Thoracic aorta (tissue), 2 donors: ENCODE measurements at regions not wholly inside any gene's neighbourhood (a gene's known extent, or its start where the extent isn't known, plus 50 kb on each side); places are given as distances from the start of the nearest gene placed in this dataset.

Experiments
- ATAC-seq: fragments of 150-250 bp; one replicate; pipeline ENCODE4 v1.8.0; 2017; ENCODE audit warnings: low read depth; ENCODE audit not compliant: insufficient number of reproducible peaks, low FRiP score
- DNase-seq: peaks from one replicate; pipeline ENCODE4 v3.0.0-alpha.2; 2020; ENCODE audit warnings: low spot score
- H3K27ac ChIP-seq, 2 donors: fragments of 200-600 bp; sonication (generic); 1 replicate in 1 of 2; 2 replicates in 1 of 2; pipeline ENCODE4 v1.5.1; 2016; ENCODE audit warnings: mild to moderate bottlenecking in 2 of 2, moderate library complexity in 2 of 2
- H3K27me3 ChIP-seq: fragments of 200-600 bp; sonication (generic); replicated peaks from 2 replicates; pipeline ENCODE4 v1.6.0; 2016; ENCODE audit warnings: mild to moderate bottlenecking; ENCODE audit not compliant: insufficient read depth
- H3K36me3 ChIP-seq: fragments of 200-600 bp; sonication (generic); one replicate; pipeline ENCODE4 v1.5.1; 2016
- H3K4me1 ChIP-seq, 2 donors: fragments of 200-600 bp; sonication (generic); 1 replicate in 1 of 2; 2 replicates in 1 of 2; pipeline versions ENCODE4 v1.5.1 to v1.6.0; 2016; ENCODE audit warnings: low read depth in 2 of 2, mild to moderate bottlenecking in 1 of 2; ENCODE audit not compliant: control insufficient read depth in 1 of 2
- H3K4me3 ChIP-seq: fragments of 200-600 bp; sonication (generic); 2 replicates; pipeline ENCODE4 v1.5.1; 2016; ENCODE audit warnings: mild to moderate bottlenecking
- H3K9me3 ChIP-seq: fragments of 200-600 bp; sonication (generic); 2 replicates; pipeline ENCODE4 v1.5.1; 2016
- TF ChIP-seq, protein P1 (sequence below): fragments of 200-600 bp; sonication (generic); IDR thresholded peaks from one replicate; pipeline ENCODE4 v1.5.1; 2019; ENCODE audit warnings: antibody characterized with exemption

DNA sequence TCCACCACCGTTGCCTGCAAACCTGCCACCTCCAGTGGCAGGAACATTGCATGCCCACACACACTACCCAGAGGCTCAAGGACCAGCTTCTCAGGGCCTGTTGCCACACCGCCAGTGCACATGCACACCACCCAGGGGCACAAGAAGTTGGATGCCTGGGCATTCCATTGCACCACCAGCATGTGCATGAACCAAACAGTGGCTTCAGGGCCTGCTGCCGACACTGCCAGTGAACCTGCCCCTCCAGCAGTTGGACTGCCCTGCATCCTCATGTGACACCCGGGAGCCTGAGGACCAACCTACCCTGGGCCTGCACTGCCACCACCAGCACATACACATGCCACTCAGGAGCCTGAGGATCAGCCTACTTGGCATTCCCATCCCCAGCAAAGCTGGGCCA lies 303.7 kb downstream of the KCNJ2 start:
- ATAC-seq (no peak), DNase-seq (no peak)
- Histone ChIP-seq H3K27me3 (no peaks in the 10 kb centered on the region), H3K36me3 (no peaks in the 10 kb centered on the region), H3K4me3 (no peak overlapping the region), H3K9me3 (no peaks in the 10 kb centered on the region), H3K27ac (no peak overlapping the region), H3K4me1 (no peaks in the 10 kb centered on the region)
- TF ChIP-seq, protein P1, sequence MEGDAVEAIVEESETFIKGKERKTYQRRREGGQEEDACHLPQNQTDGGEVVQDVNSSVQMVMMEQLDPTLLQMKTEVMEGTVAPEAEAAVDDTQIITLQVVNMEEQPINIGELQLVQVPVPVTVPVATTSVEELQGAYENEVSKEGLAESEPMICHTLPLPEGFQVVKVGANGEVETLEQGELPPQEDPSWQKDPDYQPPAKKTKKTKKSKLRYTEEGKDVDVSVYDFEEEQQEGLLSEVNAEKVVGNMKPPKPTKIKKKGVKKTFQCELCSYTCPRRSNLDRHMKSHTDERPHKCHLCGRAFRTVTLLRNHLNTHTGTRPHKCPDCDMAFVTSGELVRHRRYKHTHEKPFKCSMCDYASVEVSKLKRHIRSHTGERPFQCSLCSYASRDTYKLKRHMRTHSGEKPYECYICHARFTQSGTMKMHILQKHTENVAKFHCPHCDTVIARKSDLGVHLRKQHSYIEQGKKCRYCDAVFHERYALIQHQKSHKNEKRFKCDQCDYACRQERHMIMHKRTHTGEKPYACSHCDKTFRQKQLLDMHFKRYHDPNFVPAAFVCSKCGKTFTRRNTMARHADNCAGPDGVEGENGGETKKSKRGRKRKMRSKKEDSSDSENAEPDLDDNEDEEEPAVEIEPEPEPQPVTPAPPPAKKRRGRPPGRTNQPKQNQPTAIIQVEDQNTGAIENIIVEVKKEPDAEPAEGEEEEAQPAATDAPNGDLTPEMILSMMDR: no peak

DNA sequence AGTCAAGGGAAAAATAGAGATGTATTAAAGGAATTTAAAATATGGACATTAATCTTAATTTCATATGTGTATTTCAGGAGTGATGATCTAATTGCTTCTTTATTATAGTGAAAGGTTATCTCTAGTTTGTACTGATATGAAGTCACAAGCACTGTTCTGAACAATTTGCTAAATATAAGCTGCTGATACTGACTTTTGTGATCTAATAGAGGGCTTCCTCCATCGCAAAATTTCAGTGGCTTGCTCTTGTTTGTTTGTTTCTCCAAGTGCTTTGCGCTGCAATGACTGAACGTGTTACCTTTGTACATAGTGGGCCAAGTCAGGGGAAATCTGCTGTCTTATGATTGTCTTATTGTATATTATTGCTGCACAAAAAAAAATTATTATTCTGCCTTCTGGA lies 307.0 kb downstream of the KCNJ2 start:
- Histone ChIP-seq H3K9me3 (no peaks in the 10 kb centered on the region), H3K36me3 (no peaks in the 10 kb centered on the region), H3K27ac (no peak overlapping the region), H3K4me1 (no peaks in the 10 kb centered on the region), H3K4me3 (no peak overlapping the region), H3K27me3 (no peaks in the 10 kb centered on the region)
- no peak for DNase-seq
- ATAC-seq: no peak
- TF ChIP-seq, protein P1: no peak

DNA sequence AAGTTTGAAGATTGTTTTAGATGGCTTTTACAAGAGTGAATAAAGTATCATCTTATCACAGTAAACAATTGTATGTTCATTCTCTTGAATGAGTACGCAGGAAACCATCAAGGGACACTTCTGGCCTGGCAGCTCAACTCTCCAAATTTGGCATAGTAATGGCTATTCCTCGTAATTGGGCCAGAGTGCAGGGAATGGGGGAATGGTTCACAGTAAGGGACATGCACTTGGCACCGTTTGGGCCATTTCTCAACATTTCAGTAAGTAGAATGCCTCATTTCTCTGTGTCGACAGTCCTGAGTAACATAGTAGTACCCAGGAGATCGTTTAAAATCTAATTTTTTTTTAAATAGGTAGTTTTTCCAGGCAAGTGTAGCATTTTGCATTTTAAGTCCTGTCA lies 309.6 kb downstream of the KCNJ2 start:
- no peaks in the 10 kb centered on the region for H3K27me3 ChIP-seq
- no peaks in the 10 kb centered on the region for H3K36me3 ChIP-seq
- no peaks in the 10 kb centered on the region for H3K4me1 ChIP-seq
- no peak overlapping the region for H3K4me3 ChIP-seq
- no peaks in the 10 kb centered on the region for H3K9me3 ChIP-seq
- TF ChIP-seq, protein P1: no peak
- ATAC-seq (no peak), DNase-seq (no peak)
- no peak overlapping the region for H3K27ac ChIP-seq

DNA sequence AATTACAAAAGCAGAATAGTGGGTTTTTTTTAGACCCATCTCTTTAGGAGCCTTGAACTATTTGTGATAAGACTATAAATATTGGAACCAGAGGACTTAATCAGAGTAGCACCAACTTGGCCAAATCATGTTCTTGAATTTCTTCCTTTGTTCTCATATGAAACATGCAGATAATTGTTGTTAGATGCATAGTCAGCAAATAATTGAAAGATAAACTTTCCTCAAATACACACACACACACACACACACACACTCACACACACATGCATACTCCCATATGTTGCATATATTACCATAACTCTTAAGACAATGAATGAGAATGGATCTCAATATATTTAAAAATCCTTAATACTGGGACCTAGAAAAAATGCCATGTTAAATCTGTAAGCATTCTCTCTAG lies 310.4 kb downstream of the KCNJ2 start:
- no peaks in the 10 kb centered on the region for H3K9me3 ChIP-seq
- TF ChIP-seq, protein P1: no peak
- H3K4me3 ChIP-seq: no peak overlapping the region
- ATAC-seq: no peak
- DNase-seq: no peak
- no peaks in the 10 kb centered on the region for H3K36me3 ChIP-seq
- H3K4me1 ChIP-seq: no peaks in the 10 kb centered on the region
- H3K27ac ChIP-seq: no peak overlapping the region
- no peaks in the 10 kb centered on the region for H3K27me3 ChIP-seq

DNA sequence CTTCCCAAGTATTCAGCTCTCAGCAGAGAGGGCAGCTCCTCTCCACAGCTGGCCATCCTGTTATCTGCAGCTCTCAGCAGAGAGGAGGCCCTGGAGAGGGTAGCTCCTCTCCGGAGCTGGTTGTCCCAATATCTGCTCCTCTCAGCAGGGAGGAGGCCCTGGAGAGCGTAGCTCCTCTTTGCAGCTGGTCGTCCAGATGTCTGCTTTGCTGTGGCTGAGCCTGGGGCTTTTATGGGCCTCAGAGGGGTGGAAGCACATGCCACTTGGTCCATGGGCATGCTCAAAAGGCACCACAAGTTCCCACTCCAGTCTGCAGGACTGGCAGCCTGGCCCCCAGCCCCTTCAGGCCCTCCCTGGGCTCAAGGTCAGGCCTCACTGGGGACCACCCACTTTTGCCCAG lies 314.3 kb downstream of the KCNJ2 start:
- H3K4me3 ChIP-seq: no peak overlapping the region
- H3K9me3 ChIP-seq: no peaks in the 10 kb centered on the region
- H3K36me3 ChIP-seq: no peaks in the 10 kb centered on the region
- TF ChIP-seq, protein P1: no peak
- no peak for ATAC-seq
- DNase-seq: no peak
- H3K27ac ChIP-seq: no peak overlapping the region
- no peaks in the 10 kb centered on the region for H3K4me1 ChIP-seq
- no peaks in the 10 kb centered on the region for H3K27me3 ChIP-seq
